GM21737 (cell line): ENCODE measurements at regions not wholly inside any gene's neighbourhood (a gene's known extent, or its start where the extent isn't known, plus 50 kb on each side); places are given as distances from the start of the nearest gene placed in this dataset.

Source experiments
- ATAC-seq: cut with Tn5 transposase; IDR thresholded peaks from one replicate; pipeline ENCODE4 v1.9.1; 2021; ENCODE audit warnings: mild to moderate bottlenecking, moderate library complexity; ENCODE audit not compliant: unreplicated experiment

- peak; percentile 77 for ATAC-seq
These were observed 64.2 kb downstream of the LLPH start for GRCh38 chr12:66066137-66066928.

GRCh38 chr12:66065641-66066136, 64.9 kb downstream of the LLPH start:
- ATAC-seq, result no peak

- no peak for ATAC-seq
These were observed 65.4 kb downstream of the LLPH start for GRCh38 chr12:66065150-66065549.

GRCh38 chr12:66063916-66064315, 66.6 kb downstream of the LLPH start:
- ATAC-seq, result no peak

- ATAC-seq, result no peak
These were observed 68.3 kb downstream of the LLPH start for GRCh38 chr12:66062290-66062625.

- no peak for ATAC-seq
These were observed 68.8 kb downstream of the LLPH start for GRCh38 chr12:66061557-66062289.

GRCh38 chr12:66061076-66061475, 69.5 kb downstream of the LLPH start:
- ATAC-seq, result no peak

GRCh38 chr12:66060163-66060907, 70.2 kb downstream of the LLPH start:
- no peak for ATAC-seq

DNA sequence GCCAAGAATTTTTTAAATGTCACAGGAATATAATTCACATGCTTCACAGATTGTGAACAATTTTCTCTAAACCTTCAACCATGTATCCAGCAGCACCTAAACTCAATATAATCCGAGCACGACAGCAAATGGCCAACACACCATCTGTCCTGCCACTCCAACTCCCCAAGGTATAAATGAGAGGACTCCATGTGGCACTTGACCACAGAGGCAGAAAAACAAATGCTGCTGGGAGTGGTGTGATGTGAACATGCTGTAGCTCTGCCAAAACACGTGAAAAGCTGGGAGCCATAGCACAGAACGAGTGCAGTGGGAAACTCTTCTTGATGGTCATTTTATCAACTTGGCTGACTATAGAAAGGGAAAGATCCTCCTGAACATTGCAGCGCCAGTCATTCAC, 70.9 kb downstream of the LLPH start:
- no peak for ATAC-seq

GRCh38 chr12:66058554-66058953, 72.0 kb downstream of the LLPH start:
- ATAC-seq, result no peak

DNA sequence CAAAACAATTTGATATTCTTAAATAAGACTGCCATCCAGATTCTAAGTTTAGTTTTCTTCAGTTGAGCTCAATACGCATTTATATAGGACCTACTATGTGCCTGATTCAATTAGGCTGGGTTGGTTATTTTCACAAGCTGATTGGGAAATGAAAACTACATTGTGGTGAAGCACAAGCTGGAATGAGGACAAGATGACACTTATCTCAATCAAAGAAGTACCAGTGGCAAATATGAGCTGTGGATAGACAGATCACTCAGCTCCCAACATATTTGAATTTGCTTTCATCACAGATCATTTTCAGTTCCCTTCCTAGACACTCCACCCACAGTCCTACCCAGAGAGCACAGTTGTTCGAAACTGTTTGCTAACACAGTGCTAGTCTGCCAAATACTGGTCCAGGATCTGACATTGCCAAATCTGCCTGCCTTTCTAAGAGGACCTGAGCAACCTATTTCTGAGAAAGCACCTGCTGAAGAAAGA, 74.7 kb downstream of the LLPH start:
- peak; percentile 74 for ATAC-seq

- ATAC-seq, result no peak
These were observed 77.4 kb downstream of the LLPH start for GRCh38 chr12:66052988-66053615.

DNA sequence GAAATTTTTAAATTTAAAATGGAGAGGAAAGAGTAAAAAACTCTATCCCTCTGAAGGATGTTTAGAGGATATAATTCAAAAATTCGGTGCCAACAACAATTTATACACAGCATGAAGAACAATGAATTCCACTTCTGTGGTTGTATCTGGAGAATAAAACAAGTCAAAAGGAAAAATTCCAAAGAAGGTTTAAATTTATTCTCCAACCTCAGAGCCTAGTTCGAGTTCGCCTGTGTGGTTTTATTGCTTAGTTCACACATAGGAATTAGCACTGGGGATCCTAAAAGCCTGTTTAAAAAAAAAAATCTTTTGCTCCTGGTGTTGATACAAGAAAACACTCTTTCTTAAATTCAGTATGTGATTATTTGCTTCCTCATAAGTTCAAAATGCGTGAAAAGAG, 79.2 kb downstream of the LLPH start:
- ATAC-seq, result no peak

GRCh38 chr12:66050610-66051009, 79.9 kb downstream of the LLPH start:
- ATAC-seq, result no peak

- ATAC-seq, result no peak
These were observed 80.3 kb downstream of the LLPH start for GRCh38 chr12:66050283-66050576.

DNA sequence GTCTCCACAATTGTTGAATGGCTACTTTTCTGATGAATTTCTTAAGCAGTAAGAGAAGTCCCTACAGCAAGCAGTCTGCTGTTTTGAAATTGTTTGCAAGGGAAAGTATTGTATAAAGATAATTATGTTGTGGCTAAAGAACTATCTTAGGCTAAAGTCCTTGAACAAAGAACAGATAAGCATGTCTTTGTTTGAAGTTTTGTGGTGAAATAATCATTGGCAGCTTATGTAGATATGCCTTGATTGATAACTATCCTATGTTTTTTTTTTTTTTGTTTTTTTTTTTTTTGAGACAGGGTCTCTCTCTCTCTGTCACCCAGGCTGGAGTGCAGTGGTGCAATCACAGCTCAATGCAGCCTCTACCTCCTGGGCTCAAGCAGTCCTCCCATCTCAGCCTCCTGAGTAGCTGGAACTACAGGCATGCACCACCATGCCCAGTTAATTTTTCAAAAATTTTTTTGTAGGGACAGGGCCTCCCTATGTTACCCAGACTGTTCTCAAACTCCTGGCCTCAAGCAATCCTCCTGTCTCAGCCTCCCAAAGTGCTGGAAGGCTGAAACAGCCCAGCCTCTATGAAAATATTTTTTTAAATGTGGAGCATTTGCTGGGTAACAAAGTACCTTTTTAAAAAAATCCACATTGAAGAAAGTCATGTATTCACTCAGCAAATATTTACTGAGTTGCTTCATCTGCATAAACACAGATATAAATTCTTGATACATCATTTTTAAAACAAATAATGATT, 80.8 kb downstream of the LLPH start:
- ATAC-seq, result no peak

DNA sequence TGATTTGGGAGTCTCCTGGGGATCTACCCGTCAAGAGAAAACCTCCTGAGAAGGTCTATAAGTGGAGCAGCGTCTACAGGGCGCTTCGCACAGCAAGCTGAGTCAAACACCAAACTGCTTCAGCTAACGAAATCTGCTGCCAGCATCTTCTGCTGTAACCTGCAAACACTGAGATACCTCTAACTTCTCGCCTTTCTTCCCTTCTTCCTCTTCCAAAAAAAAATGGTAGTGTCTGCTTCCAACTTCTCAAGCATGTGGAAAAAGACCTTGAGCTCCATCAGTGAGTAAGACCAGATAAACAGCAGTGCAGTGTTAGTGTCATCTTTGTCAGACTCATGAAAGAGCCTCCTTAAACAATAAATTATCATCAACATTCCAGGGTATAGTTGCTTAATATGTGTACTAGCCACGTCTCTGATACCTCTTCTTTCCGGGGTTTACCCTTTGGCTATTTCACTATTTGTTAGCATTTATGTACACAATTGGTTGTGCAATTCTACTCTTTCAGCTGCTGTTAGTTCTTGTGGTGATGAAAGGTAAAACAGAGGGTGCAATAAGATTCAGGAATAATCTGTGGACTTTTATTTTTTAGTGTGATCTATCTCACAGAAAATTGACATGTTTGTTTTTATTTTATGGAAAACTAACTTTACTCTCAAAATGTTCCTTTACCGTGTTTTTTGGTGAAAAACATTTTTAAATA, 81.6 kb downstream of the LLPH start:
- no peak for ATAC-seq

- ATAC-seq, result no peak
These were observed 82.2 kb downstream of the LLPH start for GRCh38 chr12:66048218-66048834.

DNA sequence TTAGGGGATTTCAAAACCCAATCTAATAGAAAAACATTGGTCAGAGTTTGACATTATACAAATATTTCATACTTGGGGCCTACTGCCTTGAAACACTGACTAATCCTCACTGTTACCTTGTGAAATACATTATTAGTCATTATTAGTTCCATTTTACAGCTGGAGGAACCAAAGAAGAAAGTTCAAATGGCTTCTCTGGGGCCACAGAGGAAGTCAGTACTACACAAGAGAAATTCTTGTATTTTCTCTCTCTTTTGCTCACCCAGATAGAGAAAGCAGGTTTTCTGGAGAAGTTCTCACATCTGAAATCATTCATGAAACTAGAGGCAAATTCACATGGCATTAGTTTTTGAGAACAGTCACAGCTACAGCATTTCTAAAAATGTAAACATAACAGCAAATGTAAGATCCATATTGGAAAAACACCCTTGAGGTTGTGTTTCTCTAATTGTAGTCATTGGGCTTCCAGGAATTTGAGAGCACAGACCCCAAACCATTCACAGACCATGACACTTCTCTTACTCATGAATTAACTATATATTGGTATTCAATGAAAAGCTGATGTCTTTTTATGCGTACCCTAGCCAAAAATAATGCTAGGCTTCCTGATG, 83.0 kb downstream of the LLPH start:
- peak; percentile 86 for ATAC-seq
